WTC11 (cell line): ENCODE measurements at regions not wholly inside any gene's neighbourhood (a gene's known extent, or its start where the extent isn't known, plus 50 kb on each side); places are given as distances from the start of the nearest gene placed in this dataset.
"Not testable (repeated sequence)": the region's sequence is repeated elsewhere in the genome, so short reads cannot be mapped to it uniquely, and the experiment has no call there.

Experiments
- ATAC-seq: fragments of 200-7000 bp; cut with Tn5 transposase; 2 replicates; pipeline ENCODE4 v1.10.0; 2021; ENCODE audit warnings: mild to moderate bottlenecking, moderate library complexity
- CTCF ChIA-PET: fragments of 300-600 bp; sonication (Branson Sonifier 250); formaldehyde crosslinking; loops from one replicate; lab custom pipeline; 2021; ENCODE audit warnings: antibody characterized with exemption; lab: Charles Lee
- POLR2A ChIA-PET: fragments of 350-600 bp; sonication (Branson Sonifier 250); formaldehyde crosslinking; loops from one replicate; lab custom pipeline; 2021; ENCODE audit warnings: antibody characterized with exemption; lab: Charles Lee
- DNase-seq: peaks from one replicate; pipeline ENCODE4 v3.0.0; 2021; ENCODE audit warnings: low spot score
- H3K27ac Mint-ChIP-seq: 2 replicates; pipeline ENCODE4 v1.8.0; 2021; ENCODE audit warnings: mixed read lengths
- H3K27me3 Mint-ChIP-seq: 2 replicates; pipeline ENCODE4 v1.8.0; 2021; ENCODE audit warnings: low read depth, mild to moderate bottlenecking, moderate library complexity, mixed read lengths
- H3K36me3 Mint-ChIP-seq: 2 replicates; pipeline ENCODE4 v1.8.0; 2021; ENCODE audit warnings: mixed read lengths
- H3K4me1 Mint-ChIP-seq: 2 replicates; pipeline ENCODE4 v1.8.0; 2022; ENCODE audit warnings: mixed read lengths
- H3K4me3 Mint-ChIP-seq: 2 replicates; pipeline ENCODE4 v1.8.0; 2021; ENCODE audit warnings: mild to moderate bottlenecking, moderate library complexity, mixed read lengths
- H3K9me3 Mint-ChIP-seq: 2 replicates; pipeline ENCODE4 v1.8.0; 2021; ENCODE audit warnings: mixed read lengths
- CREB1 ChIP-seq: sonication (generic); formaldehyde crosslinking; IDR thresholded peaks from 2 replicates; pipeline ENCODE4 v1.8.0; 2023; ENCODE audit warnings: mild to moderate bottlenecking, missing genetic modification reagents
- JAZF1 ChIP-seq: fragments of 250-450 bp; sonication (Bioruptor Pico); IDR thresholded peaks from 2 replicates; pipeline ENCODE4 v1.9.0; 2021; ENCODE audit warnings: moderate library complexity, mild to moderate bottlenecking, inconsistent platforms
- JUN ChIP-seq: sonication (generic); formaldehyde crosslinking; IDR thresholded peaks from 2 replicates; pipeline ENCODE4 v1.8.0; 2023; ENCODE audit warnings: mild to moderate bottlenecking, missing genetic modification reagents
- KAT7 ChIP-seq: sonication (generic); formaldehyde crosslinking; IDR thresholded peaks from 2 replicates; pipeline ENCODE4 v1.8.1; 2023; ENCODE audit warnings: missing genetic modification reagents, mild to moderate bottlenecking, borderline replicate concordance
- NFE2L1 ChIP-seq: sonication (generic); formaldehyde crosslinking; IDR thresholded peaks from 2 replicates; pipeline ENCODE4 v1.8.1; 2023; ENCODE audit warnings: missing genetic modification reagents
- TEAD4 ChIP-seq: sonication (generic); formaldehyde crosslinking; IDR thresholded peaks from 2 replicates; pipeline ENCODE4 v1.8.0; 2022; ENCODE audit warnings: mild to moderate bottlenecking, missing genetic modification reagents
- ZBTB21 ChIP-seq: sonication (generic); formaldehyde crosslinking; IDR thresholded peaks from 2 replicates; pipeline ENCODE4 v1.8.1; 2023; ENCODE audit warnings: mild to moderate bottlenecking, missing genetic modification reagents, borderline replicate concordance
- TF ChIP-seq, protein P1 (sequence below): fragments of 250-450 bp; sonication (Bioruptor Pico); IDR thresholded peaks from 2 replicates; pipeline ENCODE4 v1.9.0; 2021; ENCODE audit warnings: mild to moderate bottlenecking, borderline replicate concordance
- TF ChIP-seq, protein P2 (sequence below): sonication (generic); formaldehyde crosslinking; IDR thresholded peaks from 2 replicates; pipeline ENCODE4 v1.8.0; 2023; ENCODE audit warnings: missing genetic modification reagents, mild to moderate bottlenecking, borderline replicate concordance
- TF ChIP-seq, protein P3 (sequence below): sonication (generic); formaldehyde crosslinking; IDR thresholded peaks from 2 replicates; pipeline ENCODE4 v1.8.1; 2023; ENCODE audit warnings: mild to moderate bottlenecking, moderate library complexity, missing genetic modification reagents

DNA sequence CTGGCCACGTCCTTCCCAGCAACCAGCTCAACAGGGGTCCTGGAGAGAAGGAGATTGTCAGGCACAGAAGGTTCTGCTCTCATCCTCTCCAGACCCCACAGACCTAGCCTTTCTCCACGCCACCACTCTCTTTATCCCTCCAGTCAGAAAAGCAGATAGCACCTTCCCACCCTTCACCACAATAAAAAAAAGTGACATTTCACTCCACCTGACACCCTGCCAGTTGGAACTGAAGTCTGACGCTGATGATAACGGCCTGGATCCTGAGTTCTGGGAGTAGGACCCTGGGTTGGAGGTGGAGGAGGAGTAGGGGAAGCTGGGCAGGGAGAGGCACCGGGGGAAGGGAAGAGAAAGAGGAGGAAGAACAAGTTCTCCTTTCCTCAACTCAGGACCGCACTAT, 127.5 kb upstream of the ANO1 start (continued):
- TF ChIP-seq, protein P1, sequence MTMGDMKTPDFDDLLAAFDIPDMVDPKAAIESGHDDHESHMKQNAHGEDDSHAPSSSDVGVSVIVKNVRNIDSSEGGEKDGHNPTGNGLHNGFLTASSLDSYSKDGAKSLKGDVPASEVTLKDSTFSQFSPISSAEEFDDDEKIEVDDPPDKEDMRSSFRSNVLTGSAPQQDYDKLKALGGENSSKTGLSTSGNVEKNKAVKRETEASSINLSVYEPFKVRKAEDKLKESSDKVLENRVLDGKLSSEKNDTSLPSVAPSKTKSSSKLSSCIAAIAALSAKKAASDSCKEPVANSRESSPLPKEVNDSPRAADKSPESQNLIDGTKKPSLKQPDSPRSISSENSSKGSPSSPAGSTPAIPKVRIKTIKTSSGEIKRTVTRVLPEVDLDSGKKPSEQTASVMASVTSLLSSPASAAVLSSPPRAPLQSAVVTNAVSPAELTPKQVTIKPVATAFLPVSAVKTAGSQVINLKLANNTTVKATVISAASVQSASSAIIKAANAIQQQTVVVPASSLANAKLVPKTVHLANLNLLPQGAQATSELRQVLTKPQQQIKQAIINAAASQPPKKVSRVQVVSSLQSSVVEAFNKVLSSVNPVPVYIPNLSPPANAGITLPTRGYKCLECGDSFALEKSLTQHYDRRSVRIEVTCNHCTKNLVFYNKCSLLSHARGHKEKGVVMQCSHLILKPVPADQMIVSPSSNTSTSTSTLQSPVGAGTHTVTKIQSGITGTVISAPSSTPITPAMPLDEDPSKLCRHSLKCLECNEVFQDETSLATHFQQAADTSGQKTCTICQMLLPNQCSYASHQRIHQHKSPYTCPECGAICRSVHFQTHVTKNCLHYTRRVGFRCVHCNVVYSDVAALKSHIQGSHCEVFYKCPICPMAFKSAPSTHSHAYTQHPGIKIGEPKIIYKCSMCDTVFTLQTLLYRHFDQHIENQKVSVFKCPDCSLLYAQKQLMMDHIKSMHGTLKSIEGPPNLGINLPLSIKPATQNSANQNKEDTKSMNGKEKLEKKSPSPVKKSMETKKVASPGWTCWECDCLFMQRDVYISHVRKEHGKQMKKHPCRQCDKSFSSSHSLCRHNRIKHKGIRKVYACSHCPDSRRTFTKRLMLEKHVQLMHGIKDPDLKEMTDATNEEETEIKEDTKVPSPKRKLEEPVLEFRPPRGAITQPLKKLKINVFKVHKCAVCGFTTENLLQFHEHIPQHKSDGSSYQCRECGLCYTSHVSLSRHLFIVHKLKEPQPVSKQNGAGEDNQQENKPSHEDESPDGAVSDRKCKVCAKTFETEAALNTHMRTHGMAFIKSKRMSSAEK (CRISPR knock-in tag), result no peak

DNA sequence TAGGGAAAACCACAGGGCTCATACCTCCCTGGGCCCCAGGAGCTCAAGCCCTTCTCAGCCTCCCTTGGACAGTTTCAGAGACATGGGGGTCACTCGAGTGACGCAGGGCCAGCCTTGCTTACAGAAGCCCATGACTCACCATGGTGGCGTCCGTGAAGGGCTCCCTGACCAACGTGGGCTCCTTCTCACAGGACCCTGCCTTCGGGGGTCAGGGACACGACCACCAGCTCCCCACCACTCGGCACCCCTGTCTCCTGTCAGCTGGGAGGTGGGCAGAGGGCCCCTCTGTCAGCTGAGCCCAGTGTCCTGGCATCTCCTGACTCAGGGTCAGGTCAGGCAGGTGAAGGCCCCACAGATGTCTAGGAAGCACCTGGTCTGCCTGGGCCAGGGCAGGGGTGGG, 126.3 kb upstream of the ANO1 start:
- Mint-ChIP-seq H3K36me3 (no peaks in the 10 kb centered on the region), H3K9me3 (peaks cover 5% of the 10 kb centered on the region), H3K27ac (no peak overlapping the region), H3K27me3 (no peaks in the 10 kb centered on the region), H3K4me3 (no peak overlapping the region), H3K4me1 (peaks cover 23% of the 10 kb centered on the region)
- no peak for DNase-seq
- no peak for TF ChIP-seq ZBTB21
- TF ChIP-seq KAT7 (CRISPR knock-in tag), result no peak
- TF ChIP-seq JUN (CRISPR knock-in tag), result no peak
- TF ChIP-seq, protein P1 (CRISPR knock-in tag), result no peak
- TF ChIP-seq JAZF1, result no peak
- ATAC-seq, result no peak
- CTCF ChIA-PET, result interaction anchor here (1.2 to 2.4 kb wide), 7 partner anchors 30 to 245 kb away, joined by 3 to 10 read pairs (median 5); no protein-coding TSS in a partner anchor
- POLR2A ChIA-PET, result no interaction called here

DNA sequence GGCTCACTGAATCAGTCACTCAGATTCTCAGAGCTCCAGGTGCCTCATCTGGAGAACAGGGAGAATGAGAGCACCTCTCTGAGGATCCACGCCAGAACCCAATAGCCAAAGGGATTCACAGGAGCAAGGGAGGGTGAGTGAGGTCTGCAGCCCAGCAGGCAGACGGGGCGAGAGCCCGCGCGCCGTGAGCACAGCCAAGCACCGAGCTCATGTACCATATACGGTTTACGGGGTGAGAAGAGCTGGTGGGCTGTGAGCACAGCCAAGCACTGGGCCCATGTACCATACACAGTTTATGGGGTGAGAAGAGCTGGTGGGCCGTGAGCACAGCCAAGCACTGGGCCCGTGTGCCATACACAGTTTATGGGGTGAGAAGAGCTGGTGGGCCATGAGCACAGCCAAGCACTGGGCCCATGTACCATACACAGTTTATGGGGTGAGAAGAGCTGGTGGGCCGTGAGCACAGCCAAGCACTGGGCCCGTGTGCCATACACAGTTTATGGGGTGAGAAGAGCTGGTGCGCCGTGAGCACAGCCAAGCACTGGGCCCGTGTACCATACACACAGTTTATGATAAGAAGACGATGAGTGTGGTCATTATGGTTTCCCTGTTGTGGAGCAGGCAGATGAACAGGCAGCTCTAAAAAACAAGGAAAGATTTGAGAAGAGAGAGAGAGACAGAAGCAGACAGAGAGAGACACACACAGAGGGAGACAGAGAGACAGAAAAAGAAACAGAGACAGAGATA, 125.7 kb upstream of the ANO1 start:
- H3K4me1 Mint-ChIP-seq, result peaks cover 23% of the 10 kb centered on the region
- H3K36me3 Mint-ChIP-seq, H3K27me3 Mint-ChIP-seq, H3K4me3 Mint-ChIP-seq, DNase-seq, H3K27ac Mint-ChIP-seq, H3K9me3 Mint-ChIP-seq, ATAC-seq, POLR2A ChIA-PET: not testable (repeated sequence)
- CTCF ChIA-PET, result interaction anchor here (1.2 to 2.4 kb wide), 7 partner anchors 30 to 244 kb away, joined by 3 to 10 read pairs (median 5); no protein-coding TSS in a partner anchor

- Mint-ChIP-seq H3K36me3 (no peaks in the 10 kb centered on the region), H3K27me3 (no peaks in the 10 kb centered on the region), H3K9me3 (peaks cover 5% of the 10 kb centered on the region), H3K4me3 (no peak overlapping the region), H3K4me1 (peaks cover 16% of the 10 kb centered on the region), H3K27ac (no peak overlapping the region)
- ATAC-seq (no peak), DNase-seq (no peak)
- TF ChIP-seq ZBTB21, result no peak
- TF ChIP-seq TEAD4, result no peak
- ChIA-PET POLR2A (no interaction called here), CTCF (interaction anchor here (1.3 to 2.3 kb wide), 3 partner anchors 34 to 205 kb away, joined by 5 to 10 read pairs (median 5); no protein-coding TSS in a partner anchor)
Observed at GRCh38 chr11:69953356-69953755, 124.8 kb upstream of the ANO1 start.

DNA sequence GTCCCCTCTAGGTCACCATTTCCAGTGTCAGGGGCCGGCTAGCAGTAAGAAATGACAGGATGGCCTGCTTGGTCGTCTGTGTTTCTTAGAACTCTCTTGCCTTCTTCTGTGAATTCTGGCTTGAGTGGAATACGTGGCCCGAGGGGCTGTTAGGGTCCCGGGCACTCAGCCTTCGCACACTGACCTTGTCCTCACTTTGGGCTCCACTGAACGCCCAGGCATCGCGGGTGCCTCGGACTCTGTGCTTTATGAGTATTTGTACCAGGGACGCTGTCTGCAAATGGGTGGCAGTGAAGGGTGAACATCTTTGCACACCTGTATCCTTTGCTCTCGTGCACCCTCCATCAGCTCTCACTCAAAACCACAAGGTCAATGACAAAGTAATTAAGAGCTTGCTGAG, 123.4 kb upstream of the ANO1 start:
- Mint-ChIP-seq H3K4me1 (peaks cover 11% of the 10 kb centered on the region), H3K4me3 (no peak overlapping the region), H3K27ac (no peak overlapping the region), H3K9me3 (peaks cover 5% of the 10 kb centered on the region), H3K27me3 (peaks cover 3% of the 10 kb centered on the region; the same call in 1 of the 2 replicates), H3K36me3 (no peaks in the 10 kb centered on the region)
- ATAC-seq (no peak), DNase-seq (no peak)
- CTCF ChIA-PET, result interaction anchor here (0.8 to 2.0 kb wide), 2 partner anchors 44 to 128 kb away, joined by 3 to 4 read pairs; no protein-coding TSS in a partner anchor
- POLR2A ChIA-PET, result interaction anchor here (0.7 kb wide), 1 partner anchor 130 kb away, joined by 5 read pairs; no protein-coding TSS in a partner anchor
- TF ChIP-seq CREB1 (no peak), NFE2L1 (CRISPR knock-in tag) (no peak)
- TF ChIP-seq, protein P2, sequence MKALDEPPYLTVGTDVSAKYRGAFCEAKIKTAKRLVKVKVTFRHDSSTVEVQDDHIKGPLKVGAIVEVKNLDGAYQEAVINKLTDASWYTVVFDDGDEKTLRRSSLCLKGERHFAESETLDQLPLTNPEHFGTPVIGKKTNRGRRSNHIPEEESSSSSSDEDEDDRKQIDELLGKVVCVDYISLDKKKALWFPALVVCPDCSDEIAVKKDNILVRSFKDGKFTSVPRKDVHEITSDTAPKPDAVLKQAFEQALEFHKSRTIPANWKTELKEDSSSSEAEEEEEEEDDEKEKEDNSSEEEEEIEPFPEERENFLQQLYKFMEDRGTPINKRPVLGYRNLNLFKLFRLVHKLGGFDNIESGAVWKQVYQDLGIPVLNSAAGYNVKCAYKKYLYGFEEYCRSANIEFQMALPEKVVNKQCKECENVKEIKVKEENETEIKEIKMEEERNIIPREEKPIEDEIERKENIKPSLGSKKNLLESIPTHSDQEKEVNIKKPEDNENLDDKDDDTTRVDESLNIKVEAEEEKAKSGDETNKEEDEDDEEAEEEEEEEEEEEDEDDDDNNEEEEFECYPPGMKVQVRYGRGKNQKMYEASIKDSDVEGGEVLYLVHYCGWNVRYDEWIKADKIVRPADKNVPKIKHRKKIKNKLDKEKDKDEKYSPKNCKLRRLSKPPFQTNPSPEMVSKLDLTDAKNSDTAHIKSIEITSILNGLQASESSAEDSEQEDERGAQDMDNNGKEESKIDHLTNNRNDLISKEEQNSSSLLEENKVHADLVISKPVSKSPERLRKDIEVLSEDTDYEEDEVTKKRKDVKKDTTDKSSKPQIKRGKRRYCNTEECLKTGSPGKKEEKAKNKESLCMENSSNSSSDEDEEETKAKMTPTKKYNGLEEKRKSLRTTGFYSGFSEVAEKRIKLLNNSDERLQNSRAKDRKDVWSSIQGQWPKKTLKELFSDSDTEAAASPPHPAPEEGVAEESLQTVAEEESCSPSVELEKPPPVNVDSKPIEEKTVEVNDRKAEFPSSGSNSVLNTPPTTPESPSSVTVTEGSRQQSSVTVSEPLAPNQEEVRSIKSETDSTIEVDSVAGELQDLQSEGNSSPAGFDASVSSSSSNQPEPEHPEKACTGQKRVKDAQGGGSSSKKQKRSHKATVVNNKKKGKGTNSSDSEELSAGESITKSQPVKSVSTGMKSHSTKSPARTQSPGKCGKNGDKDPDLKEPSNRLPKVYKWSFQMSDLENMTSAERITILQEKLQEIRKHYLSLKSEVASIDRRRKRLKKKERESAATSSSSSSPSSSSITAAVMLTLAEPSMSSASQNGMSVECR (CRISPR knock-in tag), result no peak
- TF ChIP-seq, protein P3, sequence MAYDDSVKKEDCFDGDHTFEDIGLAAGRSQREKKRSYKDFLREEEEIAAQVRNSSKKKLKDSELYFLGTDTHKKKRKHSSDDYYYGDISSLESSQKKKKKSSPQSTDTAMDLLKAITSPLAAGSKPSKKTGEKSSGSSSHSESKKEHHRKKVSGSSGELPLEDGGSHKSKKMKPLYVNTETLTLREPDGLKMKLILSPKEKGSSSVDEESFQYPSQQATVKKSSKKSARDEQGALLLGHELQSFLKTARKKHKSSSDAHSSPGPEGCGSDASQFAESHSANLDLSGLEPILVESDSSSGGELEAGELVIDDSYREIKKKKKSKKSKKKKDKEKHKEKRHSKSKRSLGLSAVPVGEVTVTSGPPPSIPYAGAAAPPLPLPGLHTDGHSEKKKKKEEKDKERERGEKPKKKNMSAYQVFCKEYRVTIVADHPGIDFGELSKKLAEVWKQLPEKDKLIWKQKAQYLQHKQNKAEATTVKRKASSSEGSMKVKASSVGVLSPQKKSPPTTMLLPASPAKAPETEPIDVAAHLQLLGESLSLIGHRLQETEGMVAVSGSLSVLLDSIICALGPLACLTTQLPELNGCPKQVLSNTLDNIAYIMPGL (CRISPR knock-in tag), result no peak
